GM19438 (cell line): ENCODE measurements at regions not wholly inside any gene's neighbourhood (a gene's known extent, or its start where the extent isn't known, plus 50 kb on each side); places are given as distances from the start of the nearest gene placed in this dataset.

Experiments
- ATAC-seq: cut with Tn5 transposase; IDR thresholded peaks from one replicate; pipeline ENCODE4 v1.9.1; 2021; ENCODE audit warnings: low read depth; ENCODE audit not compliant: unreplicated experiment

DNA sequence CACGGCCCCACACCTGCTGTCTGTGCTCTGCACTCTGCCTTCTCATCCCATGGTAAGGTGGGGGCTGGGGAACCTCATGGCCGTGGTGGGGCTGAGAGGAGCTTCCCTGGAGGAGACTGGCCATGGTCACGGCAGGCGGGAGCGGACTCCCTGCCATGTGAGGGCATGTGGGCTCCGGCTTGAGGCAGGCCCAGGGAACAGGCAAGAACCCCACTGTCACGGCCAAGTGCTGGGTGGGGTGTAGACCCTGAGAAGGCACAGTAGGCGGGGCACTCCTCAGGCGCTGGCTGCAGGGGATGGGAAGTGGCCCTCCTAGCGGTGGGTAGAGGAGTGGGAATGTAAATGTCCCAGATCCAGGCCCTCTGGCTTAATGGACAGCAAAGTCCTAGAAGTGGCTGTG, 1262.7 kb downstream of the BRD1 start:
- ATAC-seq = no peak

DNA sequence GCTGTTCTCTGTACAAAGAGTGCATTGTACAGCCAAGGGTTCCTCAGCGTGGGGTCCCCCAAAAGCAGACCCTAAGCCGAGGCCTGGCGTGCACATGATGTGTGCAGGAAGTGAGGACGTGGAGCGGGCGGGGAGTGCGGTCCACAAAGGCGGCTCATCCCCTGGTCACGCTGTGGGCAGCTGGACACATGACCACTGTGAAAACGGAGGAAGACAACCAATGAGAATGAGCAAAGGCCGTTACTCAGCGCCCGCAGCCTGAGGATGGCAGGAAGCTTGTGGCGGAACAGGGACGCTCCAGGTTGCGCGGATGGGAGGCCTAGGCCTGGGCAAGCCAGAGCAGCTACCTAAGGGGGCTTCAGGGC, 1263.7 kb downstream of the BRD1 start:
- no peak for ATAC-seq

DNA sequence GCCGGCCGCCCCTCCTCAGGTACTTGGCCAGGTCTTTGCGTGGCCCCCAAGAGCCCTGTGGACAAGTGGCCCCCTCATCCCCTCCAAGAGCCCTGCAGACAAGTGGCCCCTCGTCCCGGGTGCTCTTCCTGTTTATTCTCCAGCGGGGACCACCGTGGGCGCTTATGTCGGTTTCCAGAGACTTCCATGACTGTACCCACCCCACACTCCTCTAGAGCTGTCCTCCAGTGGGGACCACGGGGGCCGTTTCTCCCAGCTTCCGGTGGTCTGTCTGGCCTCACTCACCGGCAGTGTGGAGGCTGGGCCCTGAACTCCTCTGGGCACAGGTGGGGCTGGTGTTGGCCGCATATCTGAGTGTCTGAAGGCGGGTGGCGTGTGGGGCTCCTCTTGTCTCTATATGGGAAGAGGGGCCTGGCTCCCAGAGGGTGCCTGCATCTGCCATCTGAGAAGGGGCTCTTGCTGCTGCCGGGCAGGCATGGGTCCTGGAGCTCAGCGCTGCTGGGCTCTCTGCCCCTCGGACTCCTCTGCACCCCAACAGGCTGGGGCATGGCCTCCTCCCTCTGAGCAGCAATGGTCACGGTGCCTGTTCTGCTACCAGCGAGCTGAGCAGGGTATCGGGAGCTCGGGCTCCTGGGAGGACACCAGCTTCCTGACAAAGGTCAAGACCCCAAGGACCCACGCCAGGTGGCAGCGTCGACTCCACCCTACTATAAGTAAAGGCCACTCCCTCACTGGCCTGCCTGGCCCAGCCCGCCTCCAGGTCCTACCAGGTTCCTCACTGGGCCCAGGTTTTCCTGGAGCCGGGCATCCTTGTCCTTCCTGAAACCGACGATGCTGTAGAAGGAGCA, 1264.3 kb downstream of the BRD1 start:
- ATAC-seq = no peak

DNA sequence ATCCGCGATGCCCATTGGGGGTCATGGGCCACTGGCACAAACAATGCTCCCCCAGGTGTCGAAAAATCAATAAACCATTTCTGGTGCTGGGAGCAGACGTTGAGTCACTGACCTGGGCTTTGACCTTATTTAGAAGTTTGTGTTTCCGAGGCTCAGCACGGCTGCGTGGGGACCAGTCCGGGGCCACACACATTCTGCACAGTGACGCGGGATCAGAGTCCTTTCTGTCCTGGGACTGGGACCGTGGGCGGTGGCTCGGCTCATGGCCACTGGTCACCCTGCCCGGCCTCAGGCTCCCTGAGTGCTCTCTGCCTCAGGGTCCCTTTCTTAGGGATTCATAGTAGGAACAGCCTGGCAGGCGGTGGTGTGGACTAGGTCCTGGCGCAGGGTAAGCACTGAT, 1266.0 kb downstream of the BRD1 start:
- ATAC-seq = no peak

DNA sequence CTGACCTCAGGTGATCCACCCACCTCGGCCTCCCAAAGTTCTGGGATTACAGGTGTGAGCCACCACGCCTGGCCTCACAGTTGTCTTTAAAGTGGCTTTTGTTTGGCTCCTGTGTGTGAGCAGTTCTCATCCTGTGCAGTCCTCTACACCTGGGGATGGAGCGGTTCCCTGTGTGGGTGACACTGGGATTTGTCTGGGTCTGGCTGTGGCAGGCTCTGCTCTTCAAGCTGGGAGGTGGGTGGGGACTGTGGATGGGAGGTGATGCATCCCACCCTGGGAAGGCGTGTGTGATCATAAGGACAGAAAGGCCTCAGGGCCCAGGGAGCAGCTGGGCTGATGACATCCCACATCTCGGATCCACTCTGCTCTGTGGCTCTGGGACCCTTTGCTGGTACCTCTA, 1266.8 kb downstream of the BRD1 start:
- ATAC-seq = no peak

DNA sequence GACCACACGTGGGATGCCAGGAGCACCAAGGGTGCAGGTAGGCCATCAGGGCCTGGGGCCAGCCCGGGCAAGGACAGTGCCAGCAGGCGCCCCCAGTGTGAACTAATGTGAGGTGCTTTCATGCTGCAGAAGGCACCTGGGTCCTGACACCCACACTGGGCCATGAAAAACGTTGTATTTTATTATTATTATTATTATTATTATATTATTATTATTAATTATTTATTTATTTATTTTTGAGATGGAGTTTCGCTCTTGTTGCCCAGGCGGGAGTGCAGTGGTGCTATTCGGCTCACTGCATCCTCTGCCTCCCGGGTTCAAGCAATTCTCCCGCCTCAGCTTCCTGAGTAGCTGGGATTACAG, 1267.3 kb downstream of the BRD1 start:
- ATAC-seq = no peak

DNA sequence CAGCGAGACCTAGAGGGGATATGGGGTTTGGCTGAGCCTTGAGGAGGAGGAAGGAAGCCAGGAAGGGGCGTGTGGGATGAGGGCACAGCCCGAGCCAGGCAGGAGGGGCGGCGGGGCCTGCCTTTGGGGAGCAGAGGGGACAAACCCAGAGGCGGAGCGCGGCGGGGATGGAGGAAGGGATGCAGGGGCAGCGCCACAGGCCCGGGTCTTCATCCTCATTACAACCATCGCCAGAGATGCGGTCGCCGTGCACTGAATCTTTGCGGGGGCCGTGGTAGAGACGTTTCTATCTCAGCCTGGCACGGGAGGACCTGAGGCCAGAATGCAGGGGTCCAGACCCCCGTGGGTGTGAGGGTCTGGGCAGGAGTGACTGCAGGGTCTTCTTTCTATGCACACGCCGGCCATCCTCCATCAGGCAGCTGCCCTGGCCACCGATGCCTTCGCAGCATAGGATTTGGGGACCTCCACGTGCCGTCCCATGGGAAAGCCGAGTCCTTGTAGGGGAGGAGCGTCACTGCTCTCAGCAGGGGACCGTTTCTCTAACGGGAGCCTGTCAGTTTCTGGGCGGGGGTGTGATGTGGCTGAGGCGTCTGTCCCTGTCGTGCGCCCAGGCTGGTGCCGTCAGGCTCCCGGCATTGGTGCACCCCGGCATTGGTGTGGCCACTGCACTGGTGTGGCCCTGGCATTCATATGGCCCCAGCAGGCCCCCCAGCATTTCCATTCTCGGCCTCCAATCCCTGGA, 1267.9 kb downstream of the BRD1 start:
- ATAC-seq = no peak

DNA sequence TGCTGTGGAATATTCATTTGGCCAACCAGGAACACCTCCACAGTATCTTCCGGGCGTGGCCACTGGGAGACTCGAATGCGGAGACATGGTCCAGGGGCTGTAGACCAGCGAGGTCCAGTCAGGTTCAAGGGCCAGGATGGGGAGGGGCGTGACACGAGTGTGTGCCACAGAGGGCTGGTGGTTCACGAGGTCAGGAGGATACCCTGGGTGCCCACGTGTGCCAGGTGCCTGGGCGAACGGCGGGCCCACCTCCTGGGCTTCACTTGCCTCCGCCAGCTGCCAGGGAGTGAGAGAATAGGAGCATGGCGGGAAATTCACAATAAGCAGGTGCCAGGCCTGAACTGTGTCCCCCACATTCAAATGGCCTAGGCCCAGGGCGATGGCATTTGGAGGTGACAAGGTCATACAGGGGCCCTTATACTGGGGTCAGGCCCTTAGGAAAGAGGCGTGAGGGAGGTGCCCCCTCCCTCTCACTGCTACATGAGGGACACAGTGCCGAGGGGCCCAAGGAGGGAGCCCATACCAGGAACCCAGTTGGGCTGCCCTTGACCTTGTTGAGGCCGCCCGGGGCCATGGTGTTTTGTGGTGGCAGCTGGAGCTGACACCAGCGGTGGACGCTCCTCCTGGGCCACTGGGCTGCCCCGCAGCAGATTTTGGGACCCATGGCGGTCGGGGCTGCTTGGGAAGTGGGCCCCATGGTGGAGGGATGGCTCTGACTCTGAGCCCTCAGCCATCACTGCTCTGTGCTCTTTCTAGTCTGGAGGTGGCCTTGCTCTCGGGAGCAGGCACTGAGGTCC, 1268.9 kb downstream of the BRD1 start:
- ATAC-seq = no peak

DNA sequence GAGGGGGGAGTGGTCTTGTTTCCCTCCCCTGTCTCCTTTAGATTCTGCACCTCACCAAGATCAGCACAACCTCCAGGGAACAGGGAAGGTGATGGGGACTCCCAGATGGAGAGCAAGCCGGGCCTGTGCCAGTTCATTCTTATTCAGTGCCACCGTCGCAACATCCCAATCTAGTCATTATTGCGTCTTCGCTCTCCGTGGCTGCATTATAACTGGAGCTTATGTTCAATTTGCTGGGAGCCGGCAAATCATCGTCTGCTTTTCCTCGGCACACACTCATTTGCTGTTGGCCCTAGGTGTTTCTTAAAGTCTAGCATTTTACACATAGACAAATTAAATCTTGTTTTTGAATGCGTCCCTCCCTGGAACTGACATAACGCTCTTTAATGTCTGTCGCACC, 1269.7 kb downstream of the BRD1 start:
- ATAC-seq = no peak

DNA sequence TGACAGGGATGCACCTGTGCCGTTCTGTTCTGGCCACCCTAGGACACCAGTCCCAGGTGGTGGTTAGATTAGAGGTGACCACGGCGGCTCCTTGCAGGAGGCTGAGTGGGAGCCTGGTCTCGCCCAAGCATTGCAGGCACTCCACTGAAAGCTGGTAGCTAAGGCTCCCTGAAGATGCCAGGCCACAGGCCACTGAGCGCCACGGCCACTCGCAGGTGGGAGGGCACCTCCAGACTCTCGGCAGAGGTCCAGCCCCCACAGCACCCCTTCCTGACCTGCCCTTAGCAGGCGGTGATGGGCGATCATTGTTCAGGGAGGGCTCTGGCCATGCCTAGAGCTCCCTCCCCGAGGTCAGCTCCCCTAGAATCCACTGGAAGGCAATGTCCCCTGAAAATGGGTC, 1270.2 kb downstream of the BRD1 start:
- no peak for ATAC-seq

DNA sequence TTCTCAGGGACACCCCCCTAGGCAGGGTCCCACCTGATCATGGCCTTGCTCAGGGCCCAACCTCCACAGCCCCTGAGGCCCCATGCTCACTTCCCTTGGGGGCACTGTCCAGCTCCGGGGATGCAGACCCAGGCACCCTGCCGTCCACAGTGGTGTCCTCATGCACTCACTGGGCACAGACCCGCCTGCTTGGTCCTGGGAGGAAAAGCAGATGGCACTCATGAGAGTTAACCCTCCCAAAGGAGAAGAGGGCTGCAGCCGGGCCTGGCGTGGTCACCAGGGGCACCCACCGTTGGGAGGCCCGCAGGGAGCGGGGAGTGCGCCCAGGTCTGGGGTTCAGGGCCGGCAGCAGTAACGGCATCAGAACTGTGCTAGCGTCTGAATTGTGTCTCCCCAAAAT, 1270.9 kb downstream of the BRD1 start:
- no peak for ATAC-seq

DNA sequence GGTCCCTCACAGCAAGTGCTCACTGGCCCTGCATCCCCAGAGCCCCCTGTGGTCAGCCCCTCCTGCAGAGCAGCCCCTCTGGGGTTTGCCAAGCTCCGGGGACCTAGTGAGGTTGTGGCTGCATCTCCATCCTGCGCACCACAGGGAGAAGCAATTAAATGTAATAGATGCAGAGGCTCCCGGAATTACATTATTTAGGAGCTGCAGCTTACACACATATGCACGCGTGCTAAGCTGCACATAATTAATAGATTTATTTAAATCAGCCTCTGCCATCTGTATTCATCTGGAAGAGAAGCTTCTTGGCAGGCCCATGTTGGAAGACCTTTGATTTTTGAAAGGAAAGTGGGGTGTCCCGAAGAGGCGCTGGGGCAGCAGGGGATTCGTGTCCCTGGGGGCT, 1271.5 kb downstream of the BRD1 start:
- ATAC-seq = no peak

DNA sequence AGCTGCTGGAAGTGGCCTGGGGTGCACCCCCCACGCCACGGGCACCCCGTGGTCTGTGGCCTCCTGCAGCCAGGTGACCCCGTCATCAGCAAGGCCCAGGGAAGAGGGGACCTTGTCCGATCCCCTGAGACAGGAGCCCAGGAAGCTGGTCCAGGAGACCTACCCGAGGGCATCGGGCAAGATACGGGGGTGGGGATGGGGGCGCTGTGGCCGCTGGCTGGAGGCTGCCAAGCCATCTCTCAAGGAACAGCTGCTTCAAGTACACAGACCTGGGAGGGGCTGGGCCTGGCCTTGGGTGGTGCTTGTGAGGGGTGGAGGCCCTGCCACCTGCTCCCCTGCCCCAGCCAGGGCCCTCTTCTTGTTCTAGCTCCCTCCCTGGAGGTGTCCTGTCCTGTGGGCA, 1272.1 kb downstream of the BRD1 start:
- ATAC-seq = no peak

DNA sequence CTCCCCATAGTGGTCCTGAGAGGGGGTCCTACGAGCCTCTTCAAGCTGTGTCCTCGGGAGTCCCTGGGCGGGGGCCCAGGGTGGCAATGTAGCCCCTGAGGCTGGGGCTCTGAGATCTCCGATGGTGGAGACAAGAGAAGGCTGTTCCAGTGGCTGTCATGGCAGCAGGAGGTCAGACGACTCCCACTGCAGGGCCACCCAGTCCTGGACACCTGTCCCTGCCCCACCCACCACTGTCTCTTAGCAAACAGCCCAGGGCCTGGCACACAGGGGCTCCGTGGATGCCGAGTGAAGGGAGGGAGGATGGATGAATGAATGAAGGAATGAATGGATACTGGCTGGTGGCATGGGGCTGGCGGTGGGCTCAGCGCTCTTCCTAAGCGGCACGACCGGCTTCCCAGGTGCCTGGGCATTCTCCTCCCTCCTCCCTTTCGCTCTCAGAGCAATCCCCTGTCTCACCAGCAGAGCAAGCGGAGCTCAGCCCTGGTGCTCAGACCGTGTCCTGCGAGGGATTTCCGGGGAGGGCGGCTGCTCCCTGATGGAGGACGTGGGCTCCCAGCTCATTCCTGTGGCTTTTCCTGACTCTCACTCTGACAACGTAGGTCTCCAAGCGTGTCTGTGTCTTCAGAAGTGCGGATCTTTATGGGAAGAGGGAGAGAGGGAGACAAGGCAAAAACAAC, 1272.6 kb downstream of the BRD1 start:
- ATAC-seq = no peak

DNA sequence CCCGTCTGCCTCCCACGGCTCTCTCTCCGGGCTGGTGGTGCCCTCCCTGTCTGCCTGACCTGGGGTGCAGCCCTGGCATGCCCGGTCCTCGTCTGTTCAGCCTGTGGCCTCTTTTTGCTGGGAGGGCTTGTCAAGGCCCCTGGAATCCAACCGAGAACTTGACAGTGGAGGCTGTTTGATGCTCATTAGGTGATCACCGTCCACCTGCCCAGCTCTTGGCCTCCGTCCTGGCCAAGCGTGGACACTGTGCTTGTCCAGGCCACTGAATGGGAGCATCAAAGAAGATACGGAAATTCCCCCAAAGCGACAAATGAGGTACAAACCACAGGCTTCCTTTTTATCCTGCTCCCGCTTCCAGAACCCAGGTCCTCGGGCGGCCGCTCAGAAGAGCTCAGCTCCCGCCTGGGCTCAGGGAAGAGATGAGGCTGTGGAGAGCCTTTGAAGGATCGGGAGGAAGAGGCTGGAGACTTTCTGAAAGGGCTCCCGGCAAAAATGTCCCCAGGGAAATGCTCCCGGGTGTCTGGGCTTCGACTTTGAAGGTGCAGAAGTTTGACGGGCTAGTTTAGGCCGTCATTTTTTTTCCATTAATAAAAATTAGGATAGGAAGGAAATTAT, 1273.9 kb downstream of the BRD1 start:
- ATAC-seq = no peak

DNA sequence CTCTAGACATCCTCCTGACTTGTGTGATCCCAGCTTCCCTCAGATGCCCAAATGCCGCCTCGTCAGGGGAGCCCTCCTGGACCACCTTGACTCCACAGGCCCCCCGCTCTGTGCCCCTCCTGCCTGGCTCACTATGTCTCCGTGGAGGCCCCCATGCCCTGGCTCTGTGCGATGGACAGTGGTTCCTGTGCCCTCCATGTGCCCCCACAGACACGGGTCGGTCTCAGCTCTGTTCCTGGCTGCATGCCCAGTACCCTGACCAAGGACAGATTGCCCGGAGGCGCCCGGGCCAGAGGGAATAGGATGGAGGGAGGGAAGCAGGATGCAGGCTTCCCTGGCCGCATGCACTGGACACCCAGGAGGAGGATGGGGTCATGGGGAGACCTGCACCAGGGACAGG, 1274.6 kb downstream of the BRD1 start:
- ATAC-seq = no peak

DNA sequence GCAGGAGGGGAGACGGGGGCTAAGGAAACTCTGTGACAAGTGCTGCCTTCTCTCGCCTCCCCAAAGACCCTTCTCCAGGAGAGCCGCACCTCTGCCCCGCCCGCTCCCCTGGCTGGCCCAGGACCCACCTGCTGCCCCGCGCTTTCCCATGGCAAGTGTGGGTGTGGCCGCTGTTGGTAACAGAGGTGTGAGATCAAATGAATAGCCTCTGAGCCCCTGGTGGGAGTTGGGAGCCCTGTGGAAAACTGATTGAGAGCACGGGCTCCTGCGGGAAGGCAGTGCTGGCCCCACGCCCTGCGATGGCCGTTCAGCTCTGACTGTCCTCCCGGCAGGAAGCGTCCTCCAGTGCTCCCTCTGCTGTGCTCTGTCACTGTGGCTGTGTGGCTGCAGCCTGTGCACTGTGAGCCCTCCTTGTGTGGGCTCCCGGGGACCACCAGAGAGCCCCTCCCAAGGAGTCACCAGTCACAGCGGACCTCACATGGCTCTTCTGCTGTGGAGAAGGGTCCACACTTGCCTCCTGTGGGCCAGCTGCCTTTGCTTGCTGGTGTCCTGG, 1275.9 kb downstream of the BRD1 start:
- no peak for ATAC-seq

DNA sequence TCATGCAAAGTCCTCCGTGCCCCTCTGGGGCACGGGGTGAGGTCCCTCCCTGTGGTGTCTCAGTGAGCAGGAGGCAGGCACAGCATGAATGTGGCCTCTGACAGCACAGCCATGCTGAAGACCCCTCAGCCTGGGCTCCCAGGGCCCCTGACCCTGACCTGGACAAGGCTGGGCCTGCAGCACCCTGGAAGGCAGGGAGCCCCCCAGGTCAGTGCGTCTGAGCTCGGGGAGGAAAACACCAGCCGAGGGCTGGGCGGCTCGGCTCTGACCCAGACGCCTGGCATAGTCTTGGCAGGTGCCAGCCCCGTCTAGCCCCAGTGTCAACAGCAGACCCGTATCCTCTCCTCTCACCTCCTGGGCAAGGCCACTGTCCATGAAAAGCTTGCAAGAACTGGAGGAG, 1276.6 kb downstream of the BRD1 start:
- ATAC-seq = no peak

DNA sequence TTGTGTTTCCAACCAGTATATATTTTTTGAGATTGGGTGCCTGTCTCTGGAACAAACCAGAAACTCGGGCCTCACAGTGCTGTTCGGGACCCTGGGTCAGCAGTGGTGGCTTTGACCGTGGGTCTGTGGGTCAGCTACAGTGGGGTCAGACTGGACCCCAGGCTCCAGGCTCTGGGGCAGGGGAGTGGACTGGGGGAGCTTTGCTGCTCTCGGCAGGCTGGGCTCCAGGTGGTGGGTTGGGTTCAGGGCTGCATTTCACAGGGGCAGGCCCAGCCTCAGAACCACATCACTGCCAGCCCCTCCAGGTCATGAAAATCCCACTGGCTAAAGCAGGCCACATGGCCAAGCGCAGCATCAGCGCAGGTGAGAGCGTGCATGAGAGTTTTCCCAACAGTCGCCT, 1279.3 kb downstream of the BRD1 start:
- no peak for ATAC-seq

DNA sequence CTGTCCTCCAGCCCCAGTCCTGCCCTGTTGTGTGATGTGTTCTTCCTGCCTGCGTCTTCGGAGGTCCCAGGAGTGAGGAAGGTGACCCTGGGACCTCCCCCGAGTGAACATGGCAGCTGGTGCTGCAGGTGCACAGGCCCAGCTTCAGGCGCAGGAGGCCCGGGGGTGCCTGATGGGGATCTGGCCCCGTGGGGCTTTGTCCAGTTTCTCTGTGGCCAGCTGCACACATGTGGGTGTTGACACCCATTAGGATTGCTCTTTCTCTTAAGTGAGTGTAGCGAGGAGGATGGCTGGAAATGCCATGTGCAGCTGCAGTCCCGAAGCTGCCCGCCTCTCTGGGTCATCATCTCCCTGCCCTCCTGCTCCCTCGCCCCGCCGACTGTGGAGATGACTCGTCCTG, 1279.7 kb downstream of the BRD1 start:
- no peak for ATAC-seq
